ENCODE measurements at regions not wholly inside any gene's neighbourhood (a gene's known extent, or its start where the extent isn't known, plus 50 kb on each side); places are given as distances from the start of the nearest gene placed in this dataset.

DNA sequence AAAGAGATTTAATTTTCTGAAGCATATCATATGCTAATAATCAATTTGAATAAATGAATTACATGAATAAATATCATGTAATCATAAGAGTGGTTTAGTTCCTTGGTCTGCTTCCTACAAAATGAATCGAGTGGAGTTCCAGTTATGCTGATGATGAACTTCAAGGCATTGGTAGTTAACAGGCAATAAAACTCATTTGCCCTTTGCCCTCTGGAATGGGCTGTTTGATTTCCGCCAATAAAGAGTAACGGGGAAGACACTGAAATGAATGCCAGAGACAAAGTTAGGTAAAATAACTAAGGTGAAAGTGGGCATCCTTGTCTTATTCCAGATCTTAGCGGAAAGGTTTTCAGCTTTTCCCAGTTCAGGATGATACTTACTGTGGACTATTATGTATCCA, 90.1 kb downstream of the C3orf38 start:
- TF ChIP-seq, protein P1, sequence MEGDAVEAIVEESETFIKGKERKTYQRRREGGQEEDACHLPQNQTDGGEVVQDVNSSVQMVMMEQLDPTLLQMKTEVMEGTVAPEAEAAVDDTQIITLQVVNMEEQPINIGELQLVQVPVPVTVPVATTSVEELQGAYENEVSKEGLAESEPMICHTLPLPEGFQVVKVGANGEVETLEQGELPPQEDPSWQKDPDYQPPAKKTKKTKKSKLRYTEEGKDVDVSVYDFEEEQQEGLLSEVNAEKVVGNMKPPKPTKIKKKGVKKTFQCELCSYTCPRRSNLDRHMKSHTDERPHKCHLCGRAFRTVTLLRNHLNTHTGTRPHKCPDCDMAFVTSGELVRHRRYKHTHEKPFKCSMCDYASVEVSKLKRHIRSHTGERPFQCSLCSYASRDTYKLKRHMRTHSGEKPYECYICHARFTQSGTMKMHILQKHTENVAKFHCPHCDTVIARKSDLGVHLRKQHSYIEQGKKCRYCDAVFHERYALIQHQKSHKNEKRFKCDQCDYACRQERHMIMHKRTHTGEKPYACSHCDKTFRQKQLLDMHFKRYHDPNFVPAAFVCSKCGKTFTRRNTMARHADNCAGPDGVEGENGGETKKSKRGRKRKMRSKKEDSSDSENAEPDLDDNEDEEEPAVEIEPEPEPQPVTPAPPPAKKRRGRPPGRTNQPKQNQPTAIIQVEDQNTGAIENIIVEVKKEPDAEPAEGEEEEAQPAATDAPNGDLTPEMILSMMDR (conservative IDR thresholded peaks at IDR 0.05; ENCODE audit: low read depth, low read length) = no peak
- H4K20me1 ChIP-seq (ENCODE audit: insufficient read depth) = no peaks in the 10 kb centered on the region
- no peak overlapping the region for H3K4me2 ChIP-seq
- H3K79me2 ChIP-seq (ENCODE audit: insufficient read depth, low read depth) = no peaks in the 10 kb centered on the region
- no peaks in the 10 kb centered on the region for H3K27me3 ChIP-seq (ENCODE audit: insufficient read depth, low read depth)
- H3K4me3 ChIP-seq (IDR thresholded peaks at IDR 0.05; ENCODE audit: insufficient read depth, low read depth, low read length) = no peak overlapping the region
- H3K27ac ChIP-seq = no peak overlapping the region
- H3K9ac ChIP-seq = no peak overlapping the region
- no peaks in the 10 kb centered on the region for H3K4me1 ChIP-seq (ENCODE audit: low read depth, poor library complexity, severe bottlenecking)
- no peak overlapping the region for H2AFZ ChIP-seq (ENCODE audit: low read depth)
- no peaks in the 10 kb centered on the region for H3K36me3 ChIP-seq (ENCODE audit: insufficient read depth)

DNA sequence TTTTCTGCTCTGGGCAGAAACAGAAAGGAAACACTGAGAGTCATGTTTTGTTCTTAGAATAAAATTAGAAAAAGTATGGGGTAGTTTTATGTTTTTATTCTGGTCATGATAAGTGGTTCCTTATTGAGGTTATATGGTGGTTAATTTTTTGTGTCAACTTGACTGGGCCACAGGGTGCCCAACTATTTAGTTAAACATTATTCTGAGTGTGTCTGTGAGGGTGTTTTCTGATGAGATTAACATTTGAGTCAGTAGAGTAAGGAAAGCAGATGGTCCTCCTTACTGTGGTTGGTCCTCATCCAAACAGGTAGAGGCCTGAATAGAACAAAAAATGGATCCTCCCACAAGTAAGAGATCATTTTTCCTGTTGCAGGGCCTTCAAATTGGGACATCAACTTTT, 98.9 kb downstream of the C3orf38 start:
- TF ChIP-seq, protein P1 (conservative IDR thresholded peaks at IDR 0.05; ENCODE audit: low read depth, low read length) = no peak
- H3K9ac ChIP-seq = no peak overlapping the region
- no peaks in the 10 kb centered on the region for H3K36me3 ChIP-seq (ENCODE audit: insufficient read depth)
- no peaks in the 10 kb centered on the region for H3K27me3 ChIP-seq (ENCODE audit: insufficient read depth, low read depth)
- H3K4me3 ChIP-seq (IDR thresholded peaks at IDR 0.05; ENCODE audit: insufficient read depth, low read depth, low read length) = no peak overlapping the region
- H2AFZ ChIP-seq (ENCODE audit: low read depth) = no peak overlapping the region
- H3K27ac ChIP-seq = no peak overlapping the region
- H4K20me1 ChIP-seq (ENCODE audit: insufficient read depth) = no peaks in the 10 kb centered on the region
- H3K4me2 ChIP-seq = no peak overlapping the region
- no peaks in the 10 kb centered on the region for H3K4me1 ChIP-seq (ENCODE audit: low read depth, poor library complexity, severe bottlenecking)
- H3K79me2 ChIP-seq (ENCODE audit: insufficient read depth, low read depth) = no peaks in the 10 kb centered on the region

DNA sequence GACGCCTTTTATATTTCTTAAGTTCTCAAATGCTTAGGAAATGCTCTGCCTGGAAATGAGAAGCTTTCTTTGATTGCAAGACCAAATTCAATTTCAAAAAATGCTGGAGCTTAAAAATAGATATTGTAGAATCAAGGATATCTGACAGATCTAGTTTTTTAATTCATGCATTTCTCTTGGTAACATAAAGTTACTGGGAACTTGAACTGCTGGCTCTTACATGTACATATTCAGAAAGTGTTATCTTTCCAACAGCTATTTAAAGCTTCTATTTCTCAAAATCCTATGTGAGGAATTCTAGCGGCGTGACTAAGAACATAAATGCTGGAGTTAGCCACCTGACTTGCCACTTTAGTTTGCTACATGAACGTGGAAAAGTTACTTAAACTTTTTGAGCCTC, 109.3 kb downstream of the C3orf38 start:
- Histone ChIP-seq H4K20me1 (ENCODE audit: insufficient read depth) (no peaks in the 10 kb centered on the region), H3K36me3 (ENCODE audit: insufficient read depth) (no peaks in the 10 kb centered on the region), H3K4me2 (no peak overlapping the region), H3K4me1 (ENCODE audit: low read depth, poor library complexity, severe bottlenecking) (no peaks in the 10 kb centered on the region), H2AFZ (ENCODE audit: low read depth) (no peak overlapping the region), H3K9ac (no peak overlapping the region), H3K27ac (no peak overlapping the region), H3K79me2 (ENCODE audit: insufficient read depth, low read depth) (no peaks in the 10 kb centered on the region), H3K27me3 (ENCODE audit: insufficient read depth, low read depth) (no peaks in the 10 kb centered on the region), H3K4me3 (IDR thresholded peaks at IDR 0.05; ENCODE audit: insufficient read depth, low read depth, low read length) (no peak overlapping the region)
- TF ChIP-seq, protein P1 (conservative IDR thresholded peaks at IDR 0.05; ENCODE audit: low read depth, low read length) = no peak

DNA sequence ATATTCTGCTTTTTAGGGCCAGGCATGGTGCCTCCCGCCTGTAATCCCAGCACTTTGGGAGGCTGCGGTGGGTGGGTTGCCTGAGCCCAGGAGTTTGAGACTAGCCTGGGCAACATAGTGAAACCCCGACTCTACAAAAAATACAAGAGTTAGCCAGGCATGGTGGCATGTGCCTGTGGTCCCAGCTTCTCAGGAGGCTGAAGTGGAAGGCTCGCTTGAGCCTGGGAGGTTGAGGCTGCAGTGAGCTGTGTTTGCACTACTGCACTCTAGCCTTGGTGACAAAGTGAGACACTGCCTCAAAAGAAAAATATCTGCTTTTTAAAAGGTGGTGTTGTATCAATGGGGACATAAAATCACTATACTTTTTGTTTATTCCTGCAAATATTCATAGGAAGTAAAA, 112.8 kb downstream of the C3orf38 start:
- TF ChIP-seq, protein P1 (conservative IDR thresholded peaks at IDR 0.05; ENCODE audit: low read depth, low read length) = no peak
- no peak overlapping the region for H3K4me3 ChIP-seq (IDR thresholded peaks at IDR 0.05; ENCODE audit: insufficient read depth, low read depth, low read length)
- no peaks in the 10 kb centered on the region for H4K20me1 ChIP-seq (ENCODE audit: insufficient read depth)
- no peak overlapping the region for H3K27ac ChIP-seq
- H3K79me2 ChIP-seq (ENCODE audit: insufficient read depth, low read depth) = no peaks in the 10 kb centered on the region
- no peak overlapping the region for H3K4me2 ChIP-seq
- no peaks in the 10 kb centered on the region for H3K4me1 ChIP-seq (ENCODE audit: low read depth, poor library complexity, severe bottlenecking)
- H3K36me3 ChIP-seq (ENCODE audit: insufficient read depth) = no peaks in the 10 kb centered on the region
- H2AFZ ChIP-seq (ENCODE audit: low read depth) = no peak overlapping the region
- no peaks in the 10 kb centered on the region for H3K27me3 ChIP-seq (ENCODE audit: insufficient read depth, low read depth)
- no peak overlapping the region for H3K9ac ChIP-seq

Data from KMS-11 (cell line).